Ascending aorta (tissue), 2 donors: ENCODE measurements at regions not wholly inside any gene's neighbourhood (a gene's known extent, or its start where the extent isn't known, plus 50 kb on each side); places are given as distances from the start of the nearest gene placed in this dataset.
A peak's percentile ranks its signal among the peaks of the same experiment; 100 is the strongest.

ENCODE experiments used
- DNase-seq, 2 donors: peaks; one replicate each; pipeline ENCODE4 v3.0.0-alpha.2; 2019; ENCODE audit warnings: low spot score in 2 of 2
- H3K27ac ChIP-seq, 2 donors: fragments of 200-600 bp; sonication (generic); one replicate each; pipeline ENCODE4 v1.5.1; 2016 to 2017; ENCODE audit warnings: mild to moderate bottlenecking in 1 of 2
- H3K27me3 ChIP-seq: fragments of 200-600 bp; sonication (generic); one replicate; pipeline ENCODE4 v1.5.1; 2017
- H3K36me3 ChIP-seq, 2 donors: fragments of 200-600 bp; sonication (generic); one replicate each; pipeline ENCODE4 v1.5.1; 2016
- H3K4me1 ChIP-seq, 2 donors: fragments of 200-600 bp; sonication (generic); one replicate each; pipeline ENCODE4 v1.5.1; 2016 to 2017; ENCODE audit warnings: mild to moderate bottlenecking in 1 of 2
- H3K4me3 ChIP-seq, 2 donors: fragments of 200-600 bp; sonication (generic); one replicate each; pipeline ENCODE4 v1.5.1; 2016 to 2017; ENCODE audit warnings: mild to moderate bottlenecking in 1 of 2
- H3K9me3 ChIP-seq, 2 donors: fragments of 200-600 bp; sonication (generic); one replicate each; pipeline ENCODE4 v1.5.1; 2016
- CTCF ChIP-seq, 3 experiments: fragments of 200-600 bp in 2 of 3; fragments of 450-650 bp in 1 of 3; sonication (generic) in 2 of 3; IDR thresholded peaks; one replicate each; pipeline ENCODE4 v1.5.1; 2016 to 2019; ENCODE audit warnings: antibody characterized with exemption in 3 of 3, mild to moderate bottlenecking in 1 of 3, moderate library complexity in 1 of 3
- intact Hi-C: fragments of 100-400 bp; cut with DNase I; formaldehyde crosslinking; loops from one replicate; pipeline ENCODE4 v1.15.1; 2023

DNA sequence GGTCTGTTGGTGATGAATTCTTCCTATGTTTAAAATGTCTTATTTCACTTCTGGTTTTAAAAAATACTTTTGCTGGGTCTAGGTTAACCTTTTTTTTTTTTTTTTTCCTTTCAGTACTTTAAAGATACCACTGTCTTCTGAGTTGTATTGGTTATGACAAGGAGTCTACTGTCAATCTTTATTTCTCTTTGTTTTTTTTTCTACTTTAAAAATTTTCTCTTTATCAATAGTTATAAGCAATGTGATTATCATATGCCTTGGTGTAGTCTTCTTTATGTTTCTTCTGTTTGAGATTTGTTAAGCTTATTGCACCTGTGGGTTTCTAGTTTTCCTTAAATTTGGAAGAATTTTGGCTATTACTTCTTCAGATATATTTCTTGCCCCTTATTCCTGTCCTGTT is 125.6 kb upstream of the SPRY4 start:
- H3K4me1 ChIP-seq, result no peaks in the 10 kb centered on the region
- H3K9me3 ChIP-seq, result peaks cover 0 to 2% of the 10 kb centered on the region in 2 donors
- no peaks in the 10 kb centered on the region for H3K36me3 ChIP-seq
- DNase-seq, result no peak
- no peak overlapping the region for H3K27ac ChIP-seq
- TF ChIP-seq CTCF (IDR thresholded peaks at IDR 0.05), result no peak
- no peaks in the 10 kb centered on the region for H3K27me3 ChIP-seq
- no peak overlapping the region for H3K4me3 ChIP-seq
- intact Hi-C loops, result no loop called here

DNA sequence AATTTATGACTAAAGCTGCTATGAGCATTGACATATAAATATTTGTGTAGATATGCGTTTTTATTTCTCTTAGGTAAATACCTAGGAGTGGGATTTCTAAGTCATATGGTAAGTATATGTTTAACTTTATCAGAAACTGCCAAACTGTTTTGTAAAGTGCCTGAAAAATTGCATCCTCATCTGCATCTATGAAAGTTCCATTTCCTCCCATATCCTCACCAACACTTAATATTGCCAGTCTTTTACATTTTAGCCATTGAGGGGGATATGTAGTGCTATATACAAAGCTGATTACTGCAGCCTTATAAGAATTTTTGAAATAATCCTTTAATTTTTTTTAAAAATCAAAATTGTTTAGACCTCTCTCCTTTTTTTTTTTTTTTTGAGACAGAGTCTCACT is 123.1 kb upstream of the SPRY4 start:
- no peak overlapping the region for H3K4me3 ChIP-seq
- no peaks in the 10 kb centered on the region for H3K4me1 ChIP-seq
- H3K36me3 ChIP-seq, result no peaks in the 10 kb centered on the region
- no peak for DNase-seq
- H3K27me3 ChIP-seq, result no peaks in the 10 kb centered on the region
- peaks cover 0 to 2% of the 10 kb centered on the region in 2 donors for H3K9me3 ChIP-seq
- no peak overlapping the region for H3K27ac ChIP-seq
- TF ChIP-seq CTCF (IDR thresholded peaks at IDR 0.05), result no peak
- intact Hi-C loops, result no loop called here

DNA sequence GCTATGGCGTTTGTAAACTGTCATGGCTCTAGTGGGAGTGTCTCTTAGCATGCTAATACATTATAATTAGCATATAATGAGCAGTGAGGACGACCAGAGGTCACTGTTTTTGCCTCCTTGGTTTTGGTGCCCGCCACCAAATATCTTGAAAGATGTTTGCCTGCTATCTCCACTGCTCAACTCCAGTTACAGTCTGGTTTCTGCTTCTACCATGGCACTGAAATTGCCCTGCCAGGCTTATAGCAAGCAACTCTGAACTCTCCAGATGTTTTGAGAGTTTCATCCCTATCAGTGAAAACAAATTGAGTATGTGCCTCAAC is 122.1 kb upstream of the SPRY4 start:
- intact Hi-C loops, result no loop called here
- Histone ChIP-seq H3K27me3 (no peaks in the 10 kb centered on the region), H3K4me1 (no peaks in the 10 kb centered on the region), H3K27ac (peak overlapping the region in 1 of 2 donors; percentile 5), H3K36me3 (no peaks in the 10 kb centered on the region), H3K4me3 (no peak overlapping the region), H3K9me3 (peaks cover 0 to 2% of the 10 kb centered on the region in 2 donors)
- no peak for DNase-seq
- TF ChIP-seq CTCF (IDR thresholded peaks at IDR 0.05), result no peak

GRCh38 chr5:142446131-142446959 is 121.5 kb upstream of the SPRY4 start:
- intact Hi-C loops, result no loop called here
- H3K27me3 ChIP-seq, result no peaks in the 10 kb centered on the region
- no peaks in the 10 kb centered on the region for H3K36me3 ChIP-seq
- no peaks in the 10 kb centered on the region for H3K4me1 ChIP-seq
- H3K27ac ChIP-seq, result peak overlapping the region; percentile 5 to 27
- DNase-seq, result no peak
- H3K4me3 ChIP-seq, result no peak overlapping the region
- no peak for TF ChIP-seq CTCF (IDR thresholded peaks at IDR 0.05)
- peaks cover 0 to 2% of the 10 kb centered on the region in 2 donors for H3K9me3 ChIP-seq

DNA sequence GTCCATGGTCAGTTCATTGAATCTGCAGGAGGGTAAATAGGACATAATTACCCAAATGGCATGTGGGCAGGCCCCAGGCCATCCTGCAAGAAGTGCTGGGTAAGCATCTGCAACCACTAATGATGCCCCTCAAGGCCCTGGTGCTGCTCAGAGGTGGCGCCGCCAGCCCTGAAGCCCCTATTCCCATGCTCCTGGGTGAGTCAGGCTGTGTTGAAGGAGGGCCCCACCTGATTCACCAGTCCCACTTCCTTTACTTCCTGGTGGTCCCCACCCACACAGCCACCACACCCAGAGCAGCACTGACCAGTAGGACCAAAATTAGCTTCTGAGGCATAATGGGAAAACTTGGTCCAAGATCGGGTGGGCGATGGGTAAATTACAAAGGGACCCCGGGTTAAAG is 120.4 kb upstream of the SPRY4 start:
- no peaks in the 10 kb centered on the region for H3K4me1 ChIP-seq
- H3K27me3 ChIP-seq, result no peaks in the 10 kb centered on the region
- H3K36me3 ChIP-seq, result no peaks in the 10 kb centered on the region
- no peak for TF ChIP-seq CTCF (IDR thresholded peaks at IDR 0.05)
- intact Hi-C loops, result no loop called here
- peaks cover 0 to 2% of the 10 kb centered on the region in 2 donors for H3K9me3 ChIP-seq
- DNase-seq, result no peak
- H3K4me3 ChIP-seq, result no peak overlapping the region
- H3K27ac ChIP-seq, result no peak overlapping the region
